ENCODE measurements at regions not wholly inside any gene's neighbourhood (a gene's known extent, or its start where the extent isn't known, plus 50 kb on each side); places are given as distances from the start of the nearest gene placed in this dataset.
"Not testable (repeated sequence)": the region's sequence is repeated elsewhere in the genome, so short reads cannot be mapped to it uniquely, and the experiment has no call there.

DNA sequence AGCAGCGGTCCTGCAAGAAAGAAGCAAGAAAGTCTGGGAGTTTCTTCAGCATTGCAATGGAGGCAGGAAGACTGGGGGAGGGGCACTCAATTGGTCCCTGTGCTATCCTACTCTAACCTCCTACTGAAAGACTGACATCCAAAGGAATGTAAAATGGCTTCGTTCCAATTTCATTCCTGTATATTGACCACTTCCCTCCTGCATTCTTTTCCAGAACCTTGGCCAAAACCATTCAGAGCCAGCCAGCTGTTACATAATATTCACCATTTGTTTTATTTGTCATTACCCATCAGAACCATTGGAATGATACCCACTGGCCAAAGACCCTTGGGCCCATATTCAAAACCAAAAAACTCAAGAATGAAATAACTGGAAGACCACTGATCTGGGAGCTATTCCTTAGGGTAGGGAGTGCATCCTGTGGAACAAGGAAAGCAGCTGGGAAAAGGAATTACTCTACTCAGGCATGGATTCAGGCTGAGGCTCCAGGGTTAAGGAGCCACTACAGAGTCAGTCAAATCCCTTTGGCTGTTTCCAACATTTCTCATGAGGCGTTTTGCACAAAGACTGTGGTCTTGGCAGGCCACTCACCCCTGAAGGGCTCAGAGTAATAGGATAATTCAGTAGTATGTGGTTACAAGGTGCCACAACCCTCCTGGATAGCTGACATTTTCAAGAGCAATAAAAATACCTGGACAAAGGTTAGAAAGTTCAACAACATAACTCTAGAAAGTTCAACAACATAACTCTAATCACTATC is 148.7 kb upstream of the SLC1A3 start:
- Histone ChIP-seq H3K9me3 (replicated peaks) (no peaks in the 10 kb centered on the region), H3K27ac (peak overlapping the region; percentile 27), H3K27me3 (no peaks in the 10 kb centered on the region), H3K4me1 (peaks cover 21% of the 10 kb centered on the region), H3K36me3 (no peaks in the 10 kb centered on the region), H3K4me3 (no peak overlapping the region)
- DNase-seq: peak; percentile 27 to 41

GRCh38 chr5:36458746-36459145 is 147.7 kb upstream of the SLC1A3 start:
- no peak for DNase-seq
- Histone ChIP-seq H3K4me3 (no peak overlapping the region), H3K9me3 (replicated peaks) (no peaks in the 10 kb centered on the region), H3K4me1 (peaks cover 24% of the 10 kb centered on the region), H3K36me3 (no peaks in the 10 kb centered on the region), H3K27ac (no peak overlapping the region), H3K27me3 (no peaks in the 10 kb centered on the region)

- no peaks in the 10 kb centered on the region for H3K27me3 ChIP-seq
- no peaks in the 10 kb centered on the region for H3K9me3 ChIP-seq (replicated peaks)
- H3K27ac ChIP-seq: no peak overlapping the region
- DNase-seq: peak in 1 of 2 experiments; percentile 22
- no peaks in the 10 kb centered on the region for H3K36me3 ChIP-seq
- H3K4me1 ChIP-seq: peaks cover 24% of the 10 kb centered on the region
- H3K4me3 ChIP-seq: no peak overlapping the region
Measured at GRCh38 chr5:36459176-36460135, 146.9 kb upstream of the SLC1A3 start.

- peak; percentile 36 to 49 for DNase-seq
- Histone ChIP-seq H3K36me3 (no peaks in the 10 kb centered on the region), H3K9me3 (replicated peaks) (peaks cover 3% of the 10 kb centered on the region; the same call in 1 of the 2 replicates), H3K4me3 (no peak overlapping the region), H3K4me1 (peaks cover 20% of the 10 kb centered on the region), H3K27ac (no peak overlapping the region), H3K27me3 (no peaks in the 10 kb centered on the region)
Measured at GRCh38 chr5:36462295-36463021, 143.9 kb upstream of the SLC1A3 start.

- not testable (repeated sequence) for H3K4me3 ChIP-seq; H3K27me3 ChIP-seq; DNase-seq; H3K27ac ChIP-seq; H3K4me1 ChIP-seq; H3K9me3 ChIP-seq (replicated peaks); H3K36me3 ChIP-seq
Measured at GRCh38 chr5:36475942-36476341, 130.5 kb upstream of the SLC1A3 start.

DNA sequence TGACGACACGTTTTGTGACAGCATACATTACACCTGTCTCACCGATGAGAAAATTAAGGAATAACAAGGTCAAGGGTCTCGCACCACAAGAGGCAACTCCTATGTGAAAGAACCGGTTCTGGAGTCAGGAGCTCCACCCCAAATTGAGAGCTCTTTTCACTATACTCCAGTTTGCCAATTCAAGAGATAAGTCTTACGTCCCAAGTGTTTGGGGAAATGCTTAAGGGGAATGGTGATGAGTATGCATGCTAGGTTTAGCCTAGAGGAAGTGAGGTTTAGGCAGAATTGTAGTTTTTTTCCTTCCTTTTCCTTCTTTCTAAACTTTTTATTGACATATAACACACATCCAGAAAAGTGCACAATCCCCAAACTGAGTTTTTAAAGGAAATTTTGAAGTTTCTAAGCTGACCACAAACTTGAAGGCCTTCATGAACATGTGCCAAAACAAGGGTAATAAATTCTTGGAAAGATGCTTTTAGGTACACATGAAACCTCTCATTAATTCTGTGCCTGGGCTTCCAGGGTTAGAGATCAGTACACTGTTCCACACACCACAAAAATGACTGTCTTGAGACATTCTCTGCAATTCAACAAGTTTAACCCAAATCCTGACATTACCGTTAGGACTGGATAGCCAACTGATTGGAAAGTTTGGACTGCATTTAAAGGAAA is 127.6 kb upstream of the SLC1A3 start:
- no peak overlapping the region for H3K4me3 ChIP-seq

DNA sequence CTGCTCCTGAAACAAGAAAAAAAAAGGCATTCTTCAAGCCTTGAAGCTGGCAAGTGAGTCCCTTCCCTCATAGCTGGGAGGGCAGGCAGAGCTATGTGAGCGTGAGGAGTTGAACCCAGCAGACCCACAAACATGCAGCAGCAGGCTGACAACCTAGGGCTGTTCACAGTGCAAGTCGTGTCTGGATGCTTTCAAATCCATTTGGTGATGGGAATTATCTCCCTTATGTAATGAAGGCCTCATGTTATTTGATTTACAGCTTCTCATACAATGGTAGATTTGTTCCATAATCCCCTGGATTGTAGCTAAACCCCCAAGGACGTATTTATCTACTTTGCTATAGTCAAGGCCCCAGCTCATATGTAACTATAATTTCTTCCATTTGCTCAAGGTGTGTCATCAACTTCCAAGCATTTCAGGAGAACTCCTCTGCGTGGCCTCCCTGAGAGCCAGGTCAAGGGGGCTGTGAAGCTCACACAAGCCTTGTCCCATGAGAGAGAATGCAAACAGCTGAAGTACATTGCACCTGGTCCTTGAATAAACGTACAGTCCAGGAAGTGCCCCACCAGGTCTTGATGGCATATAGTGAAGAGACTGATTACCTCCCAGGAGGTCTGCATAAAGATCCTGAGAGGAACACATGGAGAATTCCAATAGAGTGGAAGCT is 124.8 kb upstream of the SLC1A3 start:
- H3K9me3 ChIP-seq (replicated peaks): 0 out of 2 replicates have a peak, but pooled peaks cover 8% of the 10 kb centered on the region
- peak in 1 of 2 experiments; percentile 13 for DNase-seq
- H3K4me3 ChIP-seq: no peak overlapping the region
- H3K27ac ChIP-seq: no peak overlapping the region
- no peaks in the 10 kb centered on the region for H3K36me3 ChIP-seq
- no peaks in the 10 kb centered on the region for H3K27me3 ChIP-seq
- peaks cover 3% of the 10 kb centered on the region; the same call in 1 of the 2 replicates for H3K4me1 ChIP-seq

More for the DNA sequence above, 127.6 kb upstream of the SLC1A3 start:
- no peak overlapping the region for H3K27ac ChIP-seq
- H3K4me1 ChIP-seq: peaks cover 3% of the 10 kb centered on the region; the same call in 1 of the 2 replicates
- DNase-seq: no peak
- no peaks in the 10 kb centered on the region for H3K27me3 ChIP-seq
- no peaks in the 10 kb centered on the region for H3K36me3 ChIP-seq
- H3K9me3 ChIP-seq (replicated peaks): peaks cover 8% of the 10 kb centered on the region; the same call in 1 of the 2 replicates

DNA sequence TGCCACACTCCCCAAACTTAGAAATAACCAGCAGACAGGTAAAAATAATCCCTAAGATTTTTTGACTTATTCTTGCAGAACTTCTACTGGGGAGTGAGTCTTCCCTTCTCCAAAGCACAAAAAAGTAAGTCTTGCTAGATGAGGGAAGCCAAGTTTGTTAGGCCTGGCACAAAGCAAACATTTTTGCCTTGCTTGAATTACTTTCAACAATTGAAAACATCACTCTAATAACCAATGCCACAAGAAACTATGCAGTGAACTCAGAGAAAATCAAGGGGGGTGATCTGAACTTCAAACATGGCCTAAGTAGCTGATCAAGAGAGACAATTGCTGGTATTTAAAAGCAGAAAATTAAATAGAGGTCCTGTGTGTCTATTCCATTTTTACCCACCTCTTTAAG is 123.6 kb upstream of the SLC1A3 start:
- DNase-seq: no peak
- 0 out of 2 replicates have a peak, but pooled peaks cover 4% of the 10 kb centered on the region for H3K9me3 ChIP-seq (replicated peaks)
- no peak overlapping the region for H3K27ac ChIP-seq
- peaks cover 3% of the 10 kb centered on the region; the same call in 1 of the 2 replicates for H3K4me1 ChIP-seq
- H3K4me3 ChIP-seq: no peak overlapping the region
- no peaks in the 10 kb centered on the region for H3K36me3 ChIP-seq
- no peaks in the 10 kb centered on the region for H3K27me3 ChIP-seq

- Histone ChIP-seq H3K27ac (no peak overlapping the region), H3K4me1 (no peaks in the 10 kb centered on the region), H3K4me3 (no peak overlapping the region), H3K9me3 (replicated peaks) (0 out of 2 replicates have a peak, but pooled peaks cover 3% of the 10 kb centered on the region), H3K36me3 (no peaks in the 10 kb centered on the region), H3K27me3 (no peaks in the 10 kb centered on the region)
- DNase-seq: no peak
Measured at GRCh38 chr5:36489505-36489904, 116.9 kb upstream of the SLC1A3 start.

- DNase-seq: peak in 1 of 2 experiments; percentile 17
- Histone ChIP-seq H3K27ac (no peak overlapping the region), H3K9me3 (replicated peaks) (0 out of 2 replicates have a peak, but pooled peaks cover 3% of the 10 kb centered on the region), H3K36me3 (no peaks in the 10 kb centered on the region), H3K4me3 (no peak overlapping the region), H3K27me3 (no peaks in the 10 kb centered on the region), H3K4me1 (peaks cover 15% of the 10 kb centered on the region)
Measured at GRCh38 chr5:36491856-36492255, 114.5 kb upstream of the SLC1A3 start.

GRCh38 chr5:36492984-36493654 is 113.3 kb upstream of the SLC1A3 start:
- Histone ChIP-seq H3K4me1 (peaks cover 19% of the 10 kb centered on the region), H3K27ac (no peak overlapping the region), H3K4me3 (no peak overlapping the region), H3K9me3 (replicated peaks) (0 out of 2 replicates have a peak, but pooled peaks cover 3% of the 10 kb centered on the region), H3K36me3 (no peaks in the 10 kb centered on the region), H3K27me3 (no peaks in the 10 kb centered on the region)
- DNase-seq: no peak

- no peak overlapping the region for H3K27ac ChIP-seq
- 0 out of 2 replicates have a peak, but pooled peaks cover 2% of the 10 kb centered on the region for H3K9me3 ChIP-seq (replicated peaks)
- H3K4me3 ChIP-seq: no peak overlapping the region
- H3K4me1 ChIP-seq: peaks cover 19% of the 10 kb centered on the region
- no peak for DNase-seq
- no peaks in the 10 kb centered on the region for H3K27me3 ChIP-seq
- no peaks in the 10 kb centered on the region for H3K36me3 ChIP-seq
Measured at GRCh38 chr5:36494028-36494427, 112.4 kb upstream of the SLC1A3 start.
